ENCODE measurements at regions not wholly inside any gene's neighbourhood (a gene's known extent, or its start where the extent isn't known, plus 50 kb on each side); places are given as distances from the start of the nearest gene placed in this dataset.

GRCh38 chr12:91267039-91267438 lies 84.4 kb upstream of the DCN start:
- Histone ChIP-seq H3K79me2 (ENCODE audit: insufficient read depth, low read length) (no peaks in the 10 kb centered on the region), H4K20me1 (ENCODE audit: insufficient read depth, low read length) (no peaks in the 10 kb centered on the region), H3K4me2 (ENCODE audit: low read length) (no peak overlapping the region), H3K9me2 (ENCODE audit: low read depth, low read length) (no peaks in the 10 kb centered on the region), H3K9me3 (ENCODE audit: low read length) (no peaks in the 10 kb centered on the region), H3K27me3 (ENCODE audit: insufficient read depth, low read length) (no peaks in the 10 kb centered on the region), H3K27ac (ENCODE audit: low read depth, low read length, poor library complexity, severe bottlenecking) (no peak overlapping the region), H3K36me3 (ENCODE audit: insufficient read depth, low read length) (no peaks in the 10 kb centered on the region), H2AFZ (ENCODE audit: low read length) (no peak overlapping the region), H3F3A (ENCODE audit: insufficient read depth, low read length) (no peaks in the 10 kb centered on the region), H3K4me3 (ENCODE audit: low read depth, low read length, poor library complexity, severe bottlenecking) (no peak overlapping the region), H3K4me1 (ENCODE audit: insufficient read depth, low read length, severe bottlenecking) (no peaks in the 10 kb centered on the region), H3K9ac (ENCODE audit: low read length) (no peak overlapping the region)
- no peak for TF ChIP-seq EZH2 (IDR thresholded peaks at IDR 0.05; ENCODE audit: borderline replicate concordance, low read length)
- no peak for TF ChIP-seq CTCF (IDR thresholded peaks at IDR 0.05; ENCODE audit: low read length)

GRCh38 chr12:91264178-91264577 lies 81.6 kb upstream of the DCN start:
- TF ChIP-seq EZH2 (IDR thresholded peaks at IDR 0.05; ENCODE audit: borderline replicate concordance, low read length): no peak
- no peak for TF ChIP-seq CTCF (IDR thresholded peaks at IDR 0.05; ENCODE audit: low read length)
- no peak overlapping the region for H3K4me3 ChIP-seq (ENCODE audit: low read depth, low read length, poor library complexity, severe bottlenecking)
- no peaks in the 10 kb centered on the region for H4K20me1 ChIP-seq (ENCODE audit: insufficient read depth, low read length)
- no peaks in the 10 kb centered on the region for H3F3A ChIP-seq (ENCODE audit: insufficient read depth, low read length)
- no peaks in the 10 kb centered on the region for H3K27me3 ChIP-seq (ENCODE audit: insufficient read depth, low read length)
- H3K27ac ChIP-seq (ENCODE audit: low read depth, low read length, poor library complexity, severe bottlenecking): no peak overlapping the region
- H3K9ac ChIP-seq (ENCODE audit: low read length): no peak overlapping the region
- H3K36me3 ChIP-seq (ENCODE audit: insufficient read depth, low read length): no peaks in the 10 kb centered on the region
- H3K79me2 ChIP-seq (ENCODE audit: insufficient read depth, low read length): no peaks in the 10 kb centered on the region
- no peak overlapping the region for H3K4me2 ChIP-seq (ENCODE audit: low read length)
- H3K4me1 ChIP-seq (ENCODE audit: insufficient read depth, low read length, severe bottlenecking): no peaks in the 10 kb centered on the region
- no peaks in the 10 kb centered on the region for H3K9me3 ChIP-seq (ENCODE audit: low read length)
- H2AFZ ChIP-seq (ENCODE audit: low read length): no peak overlapping the region
- no peaks in the 10 kb centered on the region for H3K9me2 ChIP-seq (ENCODE audit: low read depth, low read length)

GRCh38 chr12:91261820-91262676 lies 79.4 kb upstream of the DCN start:
- TF ChIP-seq CTCF (IDR thresholded peaks at IDR 0.05; ENCODE audit: low read length): no peak
- no peak for TF ChIP-seq EZH2 (IDR thresholded peaks at IDR 0.05; ENCODE audit: borderline replicate concordance, low read length)
- Histone ChIP-seq H3K4me2 (ENCODE audit: low read length) (no peak overlapping the region), H3K9me2 (ENCODE audit: low read depth, low read length) (no peaks in the 10 kb centered on the region), H3F3A (ENCODE audit: insufficient read depth, low read length) (no peaks in the 10 kb centered on the region), H3K27ac (ENCODE audit: low read depth, low read length, poor library complexity, severe bottlenecking) (no peak overlapping the region), H3K4me1 (ENCODE audit: insufficient read depth, low read length, severe bottlenecking) (no peaks in the 10 kb centered on the region), H3K27me3 (ENCODE audit: insufficient read depth, low read length) (no peaks in the 10 kb centered on the region), H4K20me1 (ENCODE audit: insufficient read depth, low read length) (no peaks in the 10 kb centered on the region), H3K9ac (ENCODE audit: low read length) (no peak overlapping the region), H3K9me3 (ENCODE audit: low read length) (no peaks in the 10 kb centered on the region), H2AFZ (ENCODE audit: low read length) (no peak overlapping the region), H3K36me3 (ENCODE audit: insufficient read depth, low read length) (no peaks in the 10 kb centered on the region), H3K4me3 (ENCODE audit: low read depth, low read length, poor library complexity, severe bottlenecking) (no peak overlapping the region), H3K79me2 (ENCODE audit: insufficient read depth, low read length) (no peaks in the 10 kb centered on the region)
